ENCODE measurements at regions not wholly inside any gene's neighbourhood (a gene's known extent, or its start where the extent isn't known, plus 50 kb on each side); places are given as distances from the start of the nearest gene placed in this dataset.

DNA sequence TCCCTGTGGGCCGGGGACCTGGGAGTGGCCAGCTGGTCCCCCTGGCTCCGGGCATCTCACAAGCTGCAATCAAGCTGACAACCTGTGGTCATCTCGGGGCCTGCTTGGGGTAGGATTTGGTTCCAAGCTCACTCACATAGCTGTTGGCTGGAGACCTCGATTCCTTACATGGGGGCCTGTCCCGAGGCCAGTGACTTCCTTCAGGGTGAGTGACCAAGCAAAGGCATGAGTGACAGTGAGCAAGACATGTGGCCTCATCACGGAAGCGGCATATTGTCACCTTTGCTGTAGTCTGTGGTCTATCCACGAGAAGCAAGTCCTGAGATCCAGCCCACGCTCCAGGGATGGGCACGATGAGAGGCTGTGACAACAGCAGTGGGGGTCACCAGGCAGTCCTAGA, 131.4 kb upstream of the ID2 start:
- TF ChIP-seq, protein P1, sequence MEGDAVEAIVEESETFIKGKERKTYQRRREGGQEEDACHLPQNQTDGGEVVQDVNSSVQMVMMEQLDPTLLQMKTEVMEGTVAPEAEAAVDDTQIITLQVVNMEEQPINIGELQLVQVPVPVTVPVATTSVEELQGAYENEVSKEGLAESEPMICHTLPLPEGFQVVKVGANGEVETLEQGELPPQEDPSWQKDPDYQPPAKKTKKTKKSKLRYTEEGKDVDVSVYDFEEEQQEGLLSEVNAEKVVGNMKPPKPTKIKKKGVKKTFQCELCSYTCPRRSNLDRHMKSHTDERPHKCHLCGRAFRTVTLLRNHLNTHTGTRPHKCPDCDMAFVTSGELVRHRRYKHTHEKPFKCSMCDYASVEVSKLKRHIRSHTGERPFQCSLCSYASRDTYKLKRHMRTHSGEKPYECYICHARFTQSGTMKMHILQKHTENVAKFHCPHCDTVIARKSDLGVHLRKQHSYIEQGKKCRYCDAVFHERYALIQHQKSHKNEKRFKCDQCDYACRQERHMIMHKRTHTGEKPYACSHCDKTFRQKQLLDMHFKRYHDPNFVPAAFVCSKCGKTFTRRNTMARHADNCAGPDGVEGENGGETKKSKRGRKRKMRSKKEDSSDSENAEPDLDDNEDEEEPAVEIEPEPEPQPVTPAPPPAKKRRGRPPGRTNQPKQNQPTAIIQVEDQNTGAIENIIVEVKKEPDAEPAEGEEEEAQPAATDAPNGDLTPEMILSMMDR (IDR thresholded peaks at IDR 0.05) = no peak
- no peak for TF ChIP-seq POLR2A (IDR thresholded peaks at IDR 0.05)
